CD14-positive monocyte (primary cell): ENCODE measurements at regions not wholly inside any gene's neighbourhood (a gene's known extent, or its start where the extent isn't known, plus 50 kb on each side); places are given as distances from the start of the nearest gene placed in this dataset.

Experiments used
- DNase-seq, 3 donors: peaks; one replicate each; pipeline ENCODE4 v3.0.0-alpha.2; 2011 to 2022
- H2AFZ ChIP-seq: 2 replicates; pipeline ENCODE4 v1.6.0; 2012; ENCODE audit warnings: mild to moderate bottlenecking, low read depth, low read length, inconsistent platforms; ENCODE audit not compliant: insufficient read depth, poor library complexity, severe bottlenecking
- H3K27ac ChIP-seq, 2 donors: 1 replicate in 1 of 2; 2 replicates in 1 of 2; pipeline ENCODE4 v1.5.1; 2012 to 2013; ENCODE audit warnings: low read length in 2 of 2, control low read depth in 1 of 2, inconsistent platforms in 1 of 2, low read depth in 1 of 2, mild to moderate bottlenecking in 1 of 2
- H3K27me3 ChIP-seq, 2 donors: one replicate each; pipeline versions ENCODE4 v1.6.0 to v1.6.1; 2011 to 2013; ENCODE audit warnings: low read length in 2 of 2; ENCODE audit not compliant: control insufficient read depth in 2 of 2, insufficient read depth in 2 of 2
- H3K36me3 ChIP-seq, 2 donors: replicated peaks in 1 of 2; 1 replicate in 1 of 2; 2 replicates in 1 of 2; pipeline versions ENCODE4 v1.5.1 to v1.6.1; 2012 to 2013; ENCODE audit warnings: low read length in 2 of 2, control low read depth in 1 of 2, inconsistent platforms in 1 of 2, mild to moderate bottlenecking in 1 of 2; ENCODE audit not compliant: insufficient read depth in 2 of 2, control insufficient read depth in 1 of 2
- H3K4me1 ChIP-seq, 2 donors: 1 replicate in 1 of 2; 2 replicates in 1 of 2; pipeline versions ENCODE4 v1.5.1 to v1.6.1; 2012 to 2013; ENCODE audit warnings: low read length in 2 of 2, control low read depth in 1 of 2, inconsistent platforms in 1 of 2, mild to moderate bottlenecking in 1 of 2, moderate library complexity in 1 of 2; ENCODE audit not compliant: insufficient read depth in 2 of 2, control insufficient read depth in 1 of 2
- H3K4me2 ChIP-seq: replicated peaks from 2 replicates; pipeline ENCODE3; 2012; ENCODE audit warnings: low read length, moderate library complexity, mild to moderate bottlenecking; ENCODE audit not compliant: poor library complexity, severe bottlenecking; ENCODE audit errors: extremely low read depth
- H3K4me3 ChIP-seq, 3 experiments: fragments of 200-600 bp in 1 of 3; sonication (generic) in 1 of 3; replicated peaks in 1 of 3; 1 replicate in 2 of 3; 2 replicates in 1 of 3; pipeline ENCODE4 v1.5.1; 2011 to 2013; ENCODE audit warnings: low read length in 3 of 3, mild to moderate bottlenecking in 3 of 3, control low read depth in 2 of 3, low read depth in 2 of 3, inconsistent platforms in 1 of 3, moderate library complexity in 1 of 3
- H3K79me2 ChIP-seq: 2 replicates; pipeline ENCODE4 v1.6.0; 2012; ENCODE audit warnings: mild to moderate bottlenecking, control low read depth, inconsistent platforms, low read length, moderate library complexity; ENCODE audit not compliant: insufficient read depth
- H3K9ac ChIP-seq: 2 replicates; pipeline ENCODE4 v1.6.0; 2017; ENCODE audit warnings: low read length, mild to moderate bottlenecking; ENCODE audit not compliant: insufficient read depth, poor library complexity, severe bottlenecking
- H3K9me3 ChIP-seq, 2 donors: replicated peaks in 1 of 2; 1 replicate in 1 of 2; 2 replicates in 1 of 2; pipeline versions ENCODE4 v1.5.1 to v1.6.1; 2012 to 2013; ENCODE audit warnings: low read length in 2 of 2, control low read depth in 1 of 2; ENCODE audit not compliant: control insufficient read depth in 1 of 2, insufficient read depth in 1 of 2
- H4K20me1 ChIP-seq: 2 replicates; pipeline ENCODE4 v1.6.0; 2012; ENCODE audit warnings: mild to moderate bottlenecking, low read length, control low read depth, moderate library complexity; ENCODE audit not compliant: insufficient read depth
- H3K27ac Mint-ChIP-seq, 7 donors: one replicate each; pipeline ENCODE4 v1.8.0; 2020; ENCODE audit warnings: mild to moderate bottlenecking in 7 of 7, mixed read lengths in 7 of 7, moderate library complexity in 6 of 7, inconsistent platforms in 2 of 7
- H3K27me3 Mint-ChIP-seq, 3 donors: one replicate each; pipeline ENCODE4 v1.8.0; 2021 to 2022; ENCODE audit warnings: low read depth in 3 of 3, mild to moderate bottlenecking in 3 of 3, mixed read lengths in 3 of 3, moderate library complexity in 3 of 3, inconsistent platforms in 1 of 3
- H3K36me3 Mint-ChIP-seq, 2 donors: one replicate each; pipeline ENCODE4 v1.8.0; 2020; ENCODE audit warnings: mixed read lengths in 2 of 2, inconsistent platforms in 1 of 2, mild to moderate bottlenecking in 1 of 2
- H3K4me1 Mint-ChIP-seq: one replicate; pipeline ENCODE4 v1.8.0; 2020; ENCODE audit warnings: mild to moderate bottlenecking, mixed read lengths
- H3K4me3 Mint-ChIP-seq, 2 donors: one replicate each; pipeline ENCODE4 v1.8.0; 2020; ENCODE audit warnings: mild to moderate bottlenecking in 2 of 2, mixed read lengths in 2 of 2, moderate library complexity in 1 of 2
- H3K9me3 Mint-ChIP-seq, 7 donors: one replicate each; pipeline ENCODE4 v1.8.0; 2020 to 2022; ENCODE audit warnings: mixed read lengths in 7 of 7, mild to moderate bottlenecking in 6 of 7, moderate library complexity in 6 of 7, inconsistent platforms in 2 of 7
- WGBS: methylation state at CpG from one replicate; pipeline ENCODE4 v1.1.5; 2013; ENCODE audit warnings: missing lambda C conversion rate; ENCODE audit not compliant: insufficient coverage; 5-methylcytosine and 5-hydroxymethylcytosine counted together
- intact Hi-C, 2 donors: fragments of 100-400 bp; cut with micrococcal nuclease; formaldehyde crosslinking; loops; one replicate each; pipeline versions ENCODE4 v1.15.0 to v1.15.1; 2023
- TF ChIP-seq, protein P1 (sequence below): fragments of 200-600 bp; IDR thresholded peaks from one replicate; pipeline ENCODE4 v1.8.0; 2022; ENCODE audit warnings: antibody characterized with exemption, mild to moderate bottlenecking

DNA sequence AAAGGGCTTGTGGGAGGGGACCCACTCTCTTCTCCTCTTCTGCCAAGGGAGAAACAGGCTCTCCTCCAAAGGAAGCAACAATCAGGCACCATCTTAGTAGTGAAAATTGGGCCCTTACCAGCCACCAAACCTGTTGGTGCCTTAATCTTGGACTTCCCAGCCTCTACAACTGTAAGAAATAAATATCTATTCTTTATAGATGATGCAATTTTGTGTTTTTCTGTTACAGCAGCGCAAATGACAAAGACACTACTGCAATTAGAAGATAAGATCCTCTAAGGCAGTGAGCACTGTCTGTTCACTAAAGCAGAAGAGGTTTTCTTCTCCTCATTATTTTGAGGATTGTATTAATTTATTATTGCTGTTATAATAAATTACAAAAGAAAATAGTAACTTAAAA, 691.4 kb upstream of the CCDC179 start:
- Mint-ChIP-seq H3K27ac (no peak overlapping the region), H3K27me3 (peaks cover 0 to 2% (median 0%) of the 10 kb centered on the region in 3 donors), H3K4me1 (no peaks in the 10 kb centered on the region), H3K4me3 (no peak overlapping the region), H3K9me3 (peaks cover 0 to 5% (median 0%) of the 10 kb centered on the region in 7 donors), H3K36me3 (no peaks in the 10 kb centered on the region)
- Histone ChIP-seq H3K4me3 (no peak overlapping the region), H3K9me3 (peaks cover 0 to 4% of the 10 kb centered on the region in 2 donors), H2AFZ (no peak overlapping the region), H3K79me2 (no peaks in the 10 kb centered on the region), H3K9ac (no peak overlapping the region), H3K4me1 (no peaks in the 10 kb centered on the region), H4K20me1 (no peaks in the 10 kb centered on the region), H3K36me3 (no peaks in the 10 kb centered on the region), H3K27ac (no peak overlapping the region), H3K4me2 (no peak overlapping the region), H3K27me3 (no peaks in the 10 kb centered on the region)
- WGBS, result no CpG with 5 or more reads among the region's 1 CpG
- TF ChIP-seq, protein P1, sequence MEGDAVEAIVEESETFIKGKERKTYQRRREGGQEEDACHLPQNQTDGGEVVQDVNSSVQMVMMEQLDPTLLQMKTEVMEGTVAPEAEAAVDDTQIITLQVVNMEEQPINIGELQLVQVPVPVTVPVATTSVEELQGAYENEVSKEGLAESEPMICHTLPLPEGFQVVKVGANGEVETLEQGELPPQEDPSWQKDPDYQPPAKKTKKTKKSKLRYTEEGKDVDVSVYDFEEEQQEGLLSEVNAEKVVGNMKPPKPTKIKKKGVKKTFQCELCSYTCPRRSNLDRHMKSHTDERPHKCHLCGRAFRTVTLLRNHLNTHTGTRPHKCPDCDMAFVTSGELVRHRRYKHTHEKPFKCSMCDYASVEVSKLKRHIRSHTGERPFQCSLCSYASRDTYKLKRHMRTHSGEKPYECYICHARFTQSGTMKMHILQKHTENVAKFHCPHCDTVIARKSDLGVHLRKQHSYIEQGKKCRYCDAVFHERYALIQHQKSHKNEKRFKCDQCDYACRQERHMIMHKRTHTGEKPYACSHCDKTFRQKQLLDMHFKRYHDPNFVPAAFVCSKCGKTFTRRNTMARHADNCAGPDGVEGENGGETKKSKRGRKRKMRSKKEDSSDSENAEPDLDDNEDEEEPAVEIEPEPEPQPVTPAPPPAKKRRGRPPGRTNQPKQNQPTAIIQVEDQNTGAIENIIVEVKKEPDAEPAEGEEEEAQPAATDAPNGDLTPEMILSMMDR, result no peak
- DNase-seq, result no peak
- intact Hi-C loops, result no loop called here

DNA sequence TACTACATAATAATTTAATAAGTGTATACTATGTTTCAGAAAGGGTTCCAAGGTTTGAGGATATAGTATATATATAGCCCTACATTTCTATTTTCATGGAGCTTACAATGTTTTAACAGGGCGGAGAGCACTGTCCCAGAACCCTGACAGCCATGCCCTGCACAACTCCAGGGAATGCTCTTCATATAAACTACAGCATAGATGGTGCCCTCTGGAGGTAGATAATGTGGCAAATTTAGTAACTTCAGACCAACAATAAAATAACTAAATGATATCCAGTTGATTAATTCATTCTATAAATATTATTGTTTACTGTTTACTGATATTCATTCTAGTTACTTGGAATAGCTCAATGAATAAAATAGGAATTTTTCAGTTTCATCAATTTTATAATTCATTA, 693.7 kb upstream of the CCDC179 start:
- DNase-seq, result no peak
- intact Hi-C loops, result no loop called here
- no peak overlapping the region for H2AFZ ChIP-seq
- H3K27me3 ChIP-seq, result no peaks in the 10 kb centered on the region
- H3K27ac Mint-ChIP-seq, result no peak overlapping the region
- peaks cover 0 to 2% (median 1%) of the 10 kb centered on the region in 3 donors for H3K27me3 Mint-ChIP-seq
- no peaks in the 10 kb centered on the region for H3K36me3 Mint-ChIP-seq
- no peak overlapping the region for H3K4me3 ChIP-seq
- no peaks in the 10 kb centered on the region for H3K4me1 ChIP-seq
- peaks cover 0 to 5% (median 0%) of the 10 kb centered on the region in 7 donors for H3K9me3 Mint-ChIP-seq
- no peaks in the 10 kb centered on the region for H3K79me2 ChIP-seq
- no peak overlapping the region for H3K4me3 Mint-ChIP-seq
- H3K9ac ChIP-seq, result no peak overlapping the region
- H3K9me3 ChIP-seq, result peaks cover 0 to 4% of the 10 kb centered on the region in 2 donors
- WGBS, result no CpG with 5 or more reads among the region's 1 CpG
- no peaks in the 10 kb centered on the region for H3K36me3 ChIP-seq
- no peaks in the 10 kb centered on the region for H4K20me1 ChIP-seq
- TF ChIP-seq, protein P1, result no peak
- H3K4me1 Mint-ChIP-seq, result no peaks in the 10 kb centered on the region
- no peak overlapping the region for H3K4me2 ChIP-seq
- H3K27ac ChIP-seq, result no peak overlapping the region
